Stimulated activated memory B cell treated with anti-CD40 and anti-IgM and Interleukin-4, amounts not matched to agents 10 μg/mL and 1 μg/mL and 100 μg/mL, for 72 hours (primary cell): ENCODE measurements at regions not wholly inside any gene's neighbourhood (a gene's known extent, or its start where the extent isn't known, plus 50 kb on each side); places are given as distances from the start of the nearest gene placed in this dataset.

Source experiments
- ATAC-seq: fragments of 150-1000 bp; cut with Tn5 transposase; 2 replicates; pipeline ENCODE4 v1.10.0; 2021
- H3K27ac Mint-ChIP-seq: one replicate; pipeline ENCODE4 v1.8.0; 2022; ENCODE audit warnings: mild to moderate bottlenecking, mixed read lengths
- H3K27me3 Mint-ChIP-seq: one replicate; pipeline ENCODE4 v1.8.0; 2022; ENCODE audit warnings: mixed read lengths
- H3K36me3 Mint-ChIP-seq: one replicate; pipeline ENCODE4 v1.8.0; 2022; ENCODE audit warnings: mixed read lengths
- H3K4me1 Mint-ChIP-seq: one replicate; pipeline ENCODE4 v1.8.0; 2022; ENCODE audit warnings: mixed read lengths
- H3K4me3 Mint-ChIP-seq: one replicate; pipeline ENCODE4 v1.8.0; 2022; ENCODE audit warnings: mild to moderate bottlenecking, moderate library complexity, mixed read lengths
- H3K9me3 Mint-ChIP-seq: one replicate; pipeline ENCODE4 v1.8.0; 2022; ENCODE audit warnings: mixed read lengths

- Mint-ChIP-seq H3K4me3 (no peak overlapping the region), H3K36me3 (no peaks in the 10 kb centered on the region), H3K9me3 (no peaks in the 10 kb centered on the region), H3K4me1 (no peaks in the 10 kb centered on the region), H3K27me3 (no peaks in the 10 kb centered on the region), H3K27ac (no peak overlapping the region)
- ATAC-seq, result no peak
Measured at GRCh38 chr2:16288371-16289112, 348.2 kb downstream of the MYCN start.

DNA sequence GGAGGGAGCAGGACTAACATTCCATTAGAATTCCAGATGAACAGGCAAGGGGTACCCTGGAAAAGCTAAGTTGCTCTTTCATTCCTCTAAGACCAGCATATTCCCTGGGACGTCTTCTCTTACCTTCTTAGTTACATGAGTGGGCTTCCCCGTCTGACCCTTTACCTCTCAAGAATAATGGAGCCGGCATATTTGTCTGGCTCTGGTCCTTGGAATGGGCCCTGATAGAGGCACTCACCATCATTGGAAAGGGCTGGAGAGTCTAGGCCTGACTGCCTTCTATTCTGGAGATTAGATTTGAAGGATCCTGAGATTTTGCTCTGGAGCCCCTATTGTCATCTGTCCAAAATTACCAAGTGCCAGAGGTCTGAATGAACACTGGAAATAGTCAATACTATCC, 347.5 kb downstream of the MYCN start:
- H3K4me3 Mint-ChIP-seq, result no peak overlapping the region
- no peaks in the 10 kb centered on the region for H3K4me1 Mint-ChIP-seq
- H3K27me3 Mint-ChIP-seq, result peaks cover 7% of the 10 kb centered on the region
- H3K36me3 Mint-ChIP-seq, result no peaks in the 10 kb centered on the region
- H3K9me3 Mint-ChIP-seq, result no peaks in the 10 kb centered on the region
- no peak for ATAC-seq
- no peak overlapping the region for H3K27ac Mint-ChIP-seq

DNA sequence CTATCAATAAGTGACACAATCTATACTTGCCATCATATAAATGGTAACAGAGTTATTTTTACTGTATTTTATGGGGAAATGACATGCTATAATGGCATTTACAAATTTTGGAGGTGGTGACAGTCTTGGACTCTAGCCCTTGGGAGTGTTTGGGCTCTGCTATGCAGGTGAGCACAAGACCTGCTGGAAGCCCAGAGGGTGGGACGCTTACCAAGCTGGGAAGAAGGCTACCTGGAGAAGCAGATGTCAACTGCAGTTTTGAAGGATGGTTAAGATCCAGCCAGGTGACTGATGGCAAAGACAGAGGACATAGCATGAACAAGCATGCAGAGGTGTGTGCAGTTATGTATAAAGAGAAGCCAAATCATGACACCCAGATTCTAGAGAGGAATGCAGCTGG, 346.9 kb downstream of the MYCN start:
- no peaks in the 10 kb centered on the region for H3K4me1 Mint-ChIP-seq
- no peaks in the 10 kb centered on the region for H3K36me3 Mint-ChIP-seq
- no peak overlapping the region for H3K27ac Mint-ChIP-seq
- H3K27me3 Mint-ChIP-seq, result peaks cover 12% of the 10 kb centered on the region
- no peak for ATAC-seq
- no peaks in the 10 kb centered on the region for H3K9me3 Mint-ChIP-seq
- H3K4me3 Mint-ChIP-seq, result no peak overlapping the region

- ATAC-seq, result peak; percentile 9
- Mint-ChIP-seq H3K27me3 (peaks cover 20% of the 10 kb centered on the region), H3K4me1 (no peaks in the 10 kb centered on the region), H3K27ac (no peak overlapping the region), H3K4me3 (no peak overlapping the region), H3K36me3 (no peaks in the 10 kb centered on the region), H3K9me3 (no peaks in the 10 kb centered on the region)
Measured at GRCh38 chr2:16285813-16286510, 345.6 kb downstream of the MYCN start.

DNA sequence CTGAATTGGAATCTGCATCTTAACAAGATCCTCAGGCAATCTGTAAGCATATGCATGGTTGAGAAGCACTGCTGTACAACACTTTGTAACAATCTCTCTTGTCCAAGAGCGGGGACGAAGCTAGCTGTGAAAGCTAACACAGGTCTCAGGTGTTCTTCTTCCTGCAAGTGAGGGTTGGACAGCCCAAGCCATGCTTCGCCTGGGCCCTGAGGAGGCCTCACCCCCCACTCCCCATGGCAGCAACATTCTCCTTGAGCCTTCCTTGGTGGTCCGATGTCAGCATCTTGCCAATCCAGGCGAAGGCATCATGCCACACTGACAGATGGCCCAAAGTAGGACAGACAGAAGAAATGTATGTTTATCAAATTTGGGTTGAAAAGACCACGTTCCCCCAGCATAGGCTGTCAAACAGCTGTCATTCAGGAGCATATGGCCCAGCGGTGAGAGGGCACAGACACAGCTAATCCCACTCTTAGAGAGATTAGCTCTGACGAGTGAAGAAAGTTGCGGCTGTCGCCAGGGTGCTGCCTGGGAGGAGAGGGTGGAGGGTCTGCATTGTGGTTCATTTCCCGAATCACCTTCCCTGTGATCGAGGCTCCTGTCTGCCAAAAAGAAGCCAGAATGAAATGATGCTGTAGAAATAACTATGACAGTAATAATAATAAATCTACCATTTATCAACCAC, 344.7 kb downstream of the MYCN start:
- ATAC-seq, result no peak
- peaks cover 20% of the 10 kb centered on the region for H3K27me3 Mint-ChIP-seq
- no peaks in the 10 kb centered on the region for H3K4me1 Mint-ChIP-seq
- H3K27ac Mint-ChIP-seq, result no peak overlapping the region
- H3K36me3 Mint-ChIP-seq, result no peaks in the 10 kb centered on the region
- no peaks in the 10 kb centered on the region for H3K9me3 Mint-ChIP-seq
- H3K4me3 Mint-ChIP-seq, result no peak overlapping the region

GRCh38 chr2:16283071-16283850, 342.9 kb downstream of the MYCN start:
- Mint-ChIP-seq H3K9me3 (no peaks in the 10 kb centered on the region), H3K27ac (no peak overlapping the region), H3K4me1 (no peaks in the 10 kb centered on the region), H3K27me3 (peaks cover 20% of the 10 kb centered on the region), H3K36me3 (no peaks in the 10 kb centered on the region), H3K4me3 (no peak overlapping the region)
- ATAC-seq, result no peak

DNA sequence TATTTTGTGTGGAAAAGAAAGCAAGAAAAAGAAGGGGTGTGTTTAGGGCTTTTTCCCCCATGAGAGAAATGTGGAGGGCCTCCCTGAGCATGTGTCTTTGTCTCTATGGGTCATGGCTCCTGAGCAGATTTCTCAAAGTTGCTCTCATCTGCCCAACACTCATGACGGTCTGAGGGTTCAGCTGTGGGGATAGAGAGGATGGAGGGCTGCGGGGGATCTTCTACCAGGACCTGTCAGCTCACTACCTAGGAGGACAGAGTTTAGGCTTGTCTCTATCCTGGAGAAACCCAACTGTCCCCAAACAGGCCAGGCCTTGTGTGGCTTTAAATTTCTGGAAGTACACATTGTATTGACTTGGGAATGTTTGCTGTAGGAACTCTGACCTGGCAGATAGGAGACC, 342.2 kb downstream of the MYCN start:
- peaks cover 20% of the 10 kb centered on the region for H3K27me3 Mint-ChIP-seq
- no peak for ATAC-seq

DNA sequence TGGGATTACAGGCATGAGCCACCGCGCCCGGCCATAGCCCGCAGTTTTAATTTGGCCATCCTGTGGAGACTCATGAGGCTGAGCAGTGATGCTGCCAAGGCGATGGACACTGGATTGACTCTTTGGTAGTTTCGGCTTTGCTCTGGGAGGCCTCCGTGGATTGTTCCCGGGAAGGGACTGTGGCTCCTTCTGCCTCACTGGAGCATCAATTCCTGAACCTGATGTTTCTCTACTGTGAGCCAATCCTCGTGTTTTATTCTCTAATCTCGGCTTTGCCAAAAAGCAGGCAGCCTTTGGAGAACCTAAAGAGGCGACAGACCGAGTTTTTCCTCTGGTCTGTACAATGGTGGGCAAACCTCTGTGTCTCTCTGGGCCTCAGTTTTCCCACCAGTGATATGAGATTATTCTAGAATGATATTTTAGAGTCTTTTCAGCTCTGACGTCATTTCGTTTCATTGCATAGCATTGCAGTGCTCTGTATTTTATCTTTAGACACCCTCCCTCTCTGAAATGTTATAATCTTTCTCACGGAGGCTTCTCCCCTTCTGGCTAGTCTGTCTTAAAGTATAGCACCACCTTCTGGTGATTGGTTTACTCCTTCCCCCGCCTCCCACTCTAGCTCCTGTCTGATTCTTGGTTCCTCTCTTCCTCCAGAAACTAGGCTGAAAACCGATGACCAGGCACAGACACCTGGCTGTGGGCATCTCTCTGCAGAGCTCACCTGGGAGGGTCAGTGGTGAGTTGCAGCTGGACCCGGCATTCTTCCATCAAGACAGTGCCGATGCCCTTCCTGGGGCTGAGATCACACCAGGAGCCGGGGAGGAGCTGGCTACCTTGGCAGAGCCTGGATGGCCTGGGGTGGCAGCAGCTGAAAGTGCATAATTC, 341.3 kb downstream of the MYCN start:
- no peak for ATAC-seq
- no peak overlapping the region for H3K4me3 Mint-ChIP-seq
- no peaks in the 10 kb centered on the region for H3K36me3 Mint-ChIP-seq
- no peaks in the 10 kb centered on the region for H3K4me1 Mint-ChIP-seq
- H3K27me3 Mint-ChIP-seq, result peaks cover 20% of the 10 kb centered on the region
- no peaks in the 10 kb centered on the region for H3K9me3 Mint-ChIP-seq
- H3K27ac Mint-ChIP-seq, result no peak overlapping the region

More for the DNA sequence above, 342.2 kb downstream of the MYCN start:
- Mint-ChIP-seq H3K27ac (no peak overlapping the region), H3K4me3 (no peak overlapping the region), H3K4me1 (no peaks in the 10 kb centered on the region), H3K36me3 (no peaks in the 10 kb centered on the region), H3K9me3 (no peaks in the 10 kb centered on the region)

- ATAC-seq, result no peak
- Mint-ChIP-seq H3K4me3 (no peak overlapping the region), H3K27me3 (peaks cover 20% of the 10 kb centered on the region), H3K4me1 (no peaks in the 10 kb centered on the region), H3K9me3 (no peaks in the 10 kb centered on the region), H3K36me3 (no peaks in the 10 kb centered on the region), H3K27ac (no peak overlapping the region)
Measured at GRCh38 chr2:16280081-16280480, 339.7 kb downstream of the MYCN start.

DNA sequence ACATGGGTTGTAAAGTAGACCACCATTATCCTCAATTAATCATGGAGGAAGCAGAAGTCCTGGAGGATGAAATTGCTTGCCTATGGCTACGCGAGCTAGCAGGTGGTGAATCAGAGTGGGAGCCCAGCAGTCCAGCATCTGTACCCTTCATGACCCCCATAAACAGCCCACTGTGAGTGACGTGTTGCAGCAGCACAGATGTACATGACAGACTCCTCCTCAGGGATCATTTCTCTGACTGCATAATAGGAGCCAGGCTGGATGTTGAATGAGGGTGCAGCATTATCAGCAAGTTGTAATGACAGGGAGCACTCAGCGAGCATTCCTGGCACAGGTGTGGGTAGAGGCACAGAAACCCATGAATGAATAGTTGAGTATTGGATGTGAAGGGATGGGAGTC, 339.3 kb downstream of the MYCN start:
- no peak for ATAC-seq
- no peaks in the 10 kb centered on the region for H3K4me1 Mint-ChIP-seq
- H3K27me3 Mint-ChIP-seq, result peaks cover 20% of the 10 kb centered on the region
- H3K27ac Mint-ChIP-seq, result no peak overlapping the region
- H3K4me3 Mint-ChIP-seq, result no peak overlapping the region
- no peaks in the 10 kb centered on the region for H3K9me3 Mint-ChIP-seq
- no peaks in the 10 kb centered on the region for H3K36me3 Mint-ChIP-seq

GRCh38 chr2:16279201-16279570, 338.8 kb downstream of the MYCN start:
- Mint-ChIP-seq H3K9me3 (no peaks in the 10 kb centered on the region), H3K4me1 (no peaks in the 10 kb centered on the region), H3K27me3 (peaks cover 20% of the 10 kb centered on the region), H3K4me3 (no peak overlapping the region), H3K36me3 (no peaks in the 10 kb centered on the region), H3K27ac (no peak overlapping the region)
- ATAC-seq, result no peak

DNA sequence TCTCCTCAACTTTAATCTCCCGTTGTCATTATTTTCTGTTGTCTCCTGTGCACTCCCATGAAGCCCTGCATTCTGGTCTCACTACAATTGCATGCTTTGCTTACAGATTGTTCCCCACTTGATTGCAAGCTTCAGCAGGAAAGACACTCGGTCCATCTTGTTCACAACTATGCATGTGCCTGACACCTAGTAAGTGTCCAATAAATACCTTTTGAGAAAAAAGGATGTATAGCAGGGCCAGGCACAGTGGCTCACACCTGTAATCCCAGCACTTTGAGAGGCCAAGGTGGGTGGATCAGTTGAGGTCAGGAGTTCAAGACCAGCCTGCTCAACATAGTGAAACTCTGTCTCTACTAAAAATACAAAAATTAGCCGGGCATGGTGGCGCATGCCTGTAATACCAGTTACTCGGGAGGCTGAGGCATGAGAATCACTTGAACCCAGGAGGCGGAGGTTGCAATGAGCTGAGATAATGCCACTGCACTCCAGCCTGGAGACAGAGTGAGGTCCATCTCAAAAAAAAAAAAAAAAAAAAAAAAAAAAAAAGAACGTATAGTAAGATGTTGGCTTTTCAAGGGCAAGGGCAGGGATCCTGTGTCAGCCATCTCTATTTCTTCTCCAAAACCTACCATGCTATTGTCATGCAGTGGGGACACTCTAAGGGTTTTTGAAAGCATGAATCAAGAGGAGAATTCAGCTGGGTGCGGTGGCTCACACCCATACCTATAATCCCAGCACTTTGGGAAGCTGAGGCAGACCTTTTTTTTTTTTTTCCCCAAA, 338.3 kb downstream of the MYCN start:
- Mint-ChIP-seq H3K27me3 (peaks cover 20% of the 10 kb centered on the region), H3K27ac (no peak overlapping the region), H3K36me3 (no peaks in the 10 kb centered on the region), H3K4me1 (no peaks in the 10 kb centered on the region), H3K9me3 (no peaks in the 10 kb centered on the region), H3K4me3 (no peak overlapping the region)
- no peak for ATAC-seq

GRCh38 chr2:16277117-16277516, 336.8 kb downstream of the MYCN start:
- H3K27ac Mint-ChIP-seq, result no peak overlapping the region
- H3K9me3 Mint-ChIP-seq, result no peaks in the 10 kb centered on the region
- H3K27me3 Mint-ChIP-seq, result peaks cover 6% of the 10 kb centered on the region
- H3K36me3 Mint-ChIP-seq, result no peaks in the 10 kb centered on the region
- H3K4me3 Mint-ChIP-seq, result no peak overlapping the region
- no peaks in the 10 kb centered on the region for H3K4me1 Mint-ChIP-seq
- no peak for ATAC-seq

DNA sequence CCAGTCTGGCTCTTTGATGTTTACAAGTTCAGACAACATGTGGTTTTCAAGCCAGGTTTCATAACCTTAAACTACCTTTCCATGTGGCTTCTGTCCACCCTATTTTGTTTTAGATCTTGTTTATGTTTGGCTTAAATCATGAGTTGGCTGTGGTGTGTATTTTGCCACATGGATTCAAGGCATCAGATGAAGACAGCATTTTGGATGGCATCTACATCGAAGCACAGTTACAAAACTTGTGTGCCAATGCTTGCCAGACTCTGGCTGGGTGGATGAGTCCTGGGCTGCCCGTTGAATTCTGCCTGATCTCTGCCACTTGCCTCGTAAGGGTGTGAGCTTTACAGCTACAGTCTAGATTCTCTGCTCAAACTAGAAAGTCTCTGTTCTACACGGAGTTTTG, 335.3 kb downstream of the MYCN start:
- Mint-ChIP-seq H3K36me3 (no peaks in the 10 kb centered on the region), H3K4me1 (no peaks in the 10 kb centered on the region), H3K27ac (no peak overlapping the region), H3K4me3 (no peak overlapping the region), H3K27me3 (no peaks in the 10 kb centered on the region), H3K9me3 (no peaks in the 10 kb centered on the region)
- ATAC-seq, result no peak
